Fibroblast of villous mesenchyme (primary cell): ENCODE measurements at regions not wholly inside any gene's neighbourhood (a gene's known extent, or its start where the extent isn't known, plus 50 kb on each side); places are given as distances from the start of the nearest gene placed in this dataset.
A peak's percentile ranks its signal among the peaks of the same experiment; 100 is the strongest.

Experiments used
- DNase-seq: peaks from one replicate; pipeline ENCODE4 v3.0.0-alpha.2; 2010; ENCODE audit warnings: low read depth
- H3K4me3 ChIP-seq: 2 replicates; pipeline ENCODE4 v1.5.1; 2011; ENCODE audit warnings: low read depth, mild to moderate bottlenecking, low read length
- CTCF ChIP-seq: IDR thresholded peaks from 2 replicates; pipeline ENCODE4 v1.5.1; 2012; ENCODE audit warnings: low read depth, mild to moderate bottlenecking, low read length; ENCODE audit not compliant: insufficient read depth

GRCh38 chr4:145302725-145303124 is 122.3 kb upstream of the OTUD4 start:
- no peak for DNase-seq
- H3K4me3 ChIP-seq, result no peak overlapping the region
- TF ChIP-seq CTCF, result no peak

GRCh38 chr4:145301386-145302080 is 121.1 kb upstream of the OTUD4 start:
- TF ChIP-seq CTCF, result no peak
- no peak for DNase-seq
- no peak overlapping the region for H3K4me3 ChIP-seq

- no peak overlapping the region for H3K4me3 ChIP-seq
- no peak for TF ChIP-seq CTCF
- peak; percentile 43 for DNase-seq
Measured at GRCh38 chr4:145299380-145300076, 119.1 kb upstream of the OTUD4 start.

- no peak for DNase-seq
- H3K4me3 ChIP-seq, result no peak overlapping the region
- no peak for TF ChIP-seq CTCF
Measured at GRCh38 chr4:145298885-145299284, 118.5 kb upstream of the OTUD4 start.

GRCh38 chr4:145297556-145297955 is 117.2 kb upstream of the OTUD4 start:
- H3K4me3 ChIP-seq, result no peak overlapping the region
- no peak for DNase-seq
- TF ChIP-seq CTCF, result no peak

GRCh38 chr4:145295547-145295946 is 115.2 kb upstream of the OTUD4 start:
- DNase-seq, result no peak
- no peak for TF ChIP-seq CTCF
- no peak overlapping the region for H3K4me3 ChIP-seq

GRCh38 chr4:145295122-145295521 is 114.7 kb upstream of the OTUD4 start:
- no peak overlapping the region for H3K4me3 ChIP-seq
- no peak for DNase-seq
- no peak for TF ChIP-seq CTCF
